Natural killer cell (primary cell): ENCODE measurements at regions not wholly inside any gene's neighbourhood (a gene's known extent, or its start where the extent isn't known, plus 50 kb on each side); places are given as distances from the start of the nearest gene placed in this dataset.

ENCODE experiments used
- ATAC-seq, 3 donors: fragments of 150-1000 bp in 2 of 3; fragments of 200-7000 bp in 1 of 3; cut with Tn5 transposase; 1 replicate in 1 of 3; 2 replicates in 2 of 3; pipeline ENCODE4 v1.10.0; 2021; ENCODE audit warnings: mild to moderate bottlenecking in 2 of 3, moderate library complexity in 2 of 3
- DNase-seq, 2 donors: peaks; one replicate each; pipeline versions ENCODE4 v3.0.0 to v3.0.0-alpha.2; 2013 to 2021; ENCODE audit warnings: mixed read lengths in 1 of 2
- H3K27ac ChIP-seq: one replicate; pipeline ENCODE4 v1.5.1; 2013; ENCODE audit warnings: mild to moderate bottlenecking, low read length
- H3K27me3 ChIP-seq: one replicate; pipeline ENCODE4 v1.6.1; 2013; ENCODE audit warnings: low read length; ENCODE audit not compliant: control insufficient read depth, insufficient read depth
- H3K36me3 ChIP-seq: one replicate; pipeline ENCODE4 v1.6.1; 2013; ENCODE audit warnings: low read length; ENCODE audit not compliant: control insufficient read depth, insufficient read depth
- H3K4me1 ChIP-seq: one replicate; pipeline ENCODE4 v1.6.1; 2013; ENCODE audit warnings: low read length; ENCODE audit not compliant: control insufficient read depth, insufficient read depth
- H3K4me3 ChIP-seq: one replicate; pipeline ENCODE4 v1.5.1; 2013; ENCODE audit warnings: low read length
- H3K9me3 ChIP-seq: one replicate; pipeline ENCODE4 v1.6.1; 2013; ENCODE audit warnings: low read length; ENCODE audit not compliant: control insufficient read depth, insufficient read depth
- H3K27ac Mint-ChIP-seq, 2 donors: one replicate each; pipeline ENCODE4 v1.8.0; 2022; ENCODE audit warnings: mild to moderate bottlenecking in 2 of 2, mixed read lengths in 2 of 2, moderate library complexity in 1 of 2
- H3K27me3 Mint-ChIP-seq, 2 donors: one replicate each; pipeline ENCODE4 v1.8.0; 2022; ENCODE audit warnings: low read depth in 2 of 2, mixed read lengths in 2 of 2
- H3K36me3 Mint-ChIP-seq: one replicate; pipeline ENCODE4 v1.8.0; 2022; ENCODE audit warnings: mixed read lengths
- H3K4me1 Mint-ChIP-seq, 2 donors: one replicate each; pipeline ENCODE4 v1.8.0; 2022; ENCODE audit warnings: mixed read lengths in 2 of 2
- H3K4me3 Mint-ChIP-seq: one replicate; pipeline ENCODE4 v1.8.0; 2022; ENCODE audit warnings: mild to moderate bottlenecking, moderate library complexity, mixed read lengths
- H3K9me3 Mint-ChIP-seq, 2 donors: one replicate each; pipeline ENCODE4 v1.8.0; 2022; ENCODE audit warnings: mixed read lengths in 2 of 2
- WGBS: methylation state at CpG from one replicate; pipeline ENCODE4 v1.1.7; 2013; ENCODE audit warnings: missing lambda C conversion rate; ENCODE audit not compliant: insufficient coverage; 5-methylcytosine and 5-hydroxymethylcytosine counted together
- intact Hi-C: fragments of 100-400 bp; cut with micrococcal nuclease; formaldehyde crosslinking; loops from one replicate; pipeline ENCODE4 v1.14.2; 2022
- TF ChIP-seq, protein P1 (sequence below): fragments of 200-600 bp; IDR thresholded peaks from one replicate; pipeline ENCODE4 v1.8.0; 2022; ENCODE audit warnings: antibody characterized with exemption

DNA sequence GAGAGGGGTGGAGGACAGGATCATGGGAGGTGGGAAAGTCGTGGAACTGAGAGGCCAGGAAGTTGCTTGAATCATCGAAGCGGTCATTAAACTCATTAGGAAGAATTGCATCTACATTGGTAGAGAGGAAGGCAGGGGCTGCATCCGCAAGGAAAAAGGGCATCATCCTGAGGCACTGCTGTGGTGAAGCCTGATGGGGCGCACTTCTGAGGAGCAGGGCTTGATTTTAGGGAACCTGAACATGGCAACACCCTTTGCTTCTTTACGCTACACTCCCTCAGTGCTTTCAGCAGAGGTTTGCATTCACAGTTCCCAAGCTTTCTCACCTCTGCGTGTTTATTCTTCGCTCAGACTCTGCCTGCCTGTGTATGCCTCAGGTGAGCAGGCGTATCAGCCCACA is 352.0 kb upstream of the RAB6C start:
- no peaks in the 10 kb centered on the region for H3K4me1 ChIP-seq
- H3K9me3 Mint-ChIP-seq: no peaks in the 10 kb centered on the region
- H3K36me3 Mint-ChIP-seq: no peaks in the 10 kb centered on the region
- H3K36me3 ChIP-seq: no peaks in the 10 kb centered on the region
- H3K4me1 Mint-ChIP-seq: no peaks in the 10 kb centered on the region
- H3K27ac Mint-ChIP-seq: no peak overlapping the region
- H3K27ac ChIP-seq: no peak overlapping the region
- H3K4me3 Mint-ChIP-seq: no peak overlapping the region
- H3K9me3 ChIP-seq: no peaks in the 10 kb centered on the region
- ATAC-seq: no peak
- peaks cover 0 to 5% of the 10 kb centered on the region in 2 donors for H3K27me3 Mint-ChIP-seq
- no peak for DNase-seq
- no peak overlapping the region for H3K4me3 ChIP-seq
- intact Hi-C loops: no loop called here
- no peaks in the 10 kb centered on the region for H3K27me3 ChIP-seq
- TF ChIP-seq, protein P1, sequence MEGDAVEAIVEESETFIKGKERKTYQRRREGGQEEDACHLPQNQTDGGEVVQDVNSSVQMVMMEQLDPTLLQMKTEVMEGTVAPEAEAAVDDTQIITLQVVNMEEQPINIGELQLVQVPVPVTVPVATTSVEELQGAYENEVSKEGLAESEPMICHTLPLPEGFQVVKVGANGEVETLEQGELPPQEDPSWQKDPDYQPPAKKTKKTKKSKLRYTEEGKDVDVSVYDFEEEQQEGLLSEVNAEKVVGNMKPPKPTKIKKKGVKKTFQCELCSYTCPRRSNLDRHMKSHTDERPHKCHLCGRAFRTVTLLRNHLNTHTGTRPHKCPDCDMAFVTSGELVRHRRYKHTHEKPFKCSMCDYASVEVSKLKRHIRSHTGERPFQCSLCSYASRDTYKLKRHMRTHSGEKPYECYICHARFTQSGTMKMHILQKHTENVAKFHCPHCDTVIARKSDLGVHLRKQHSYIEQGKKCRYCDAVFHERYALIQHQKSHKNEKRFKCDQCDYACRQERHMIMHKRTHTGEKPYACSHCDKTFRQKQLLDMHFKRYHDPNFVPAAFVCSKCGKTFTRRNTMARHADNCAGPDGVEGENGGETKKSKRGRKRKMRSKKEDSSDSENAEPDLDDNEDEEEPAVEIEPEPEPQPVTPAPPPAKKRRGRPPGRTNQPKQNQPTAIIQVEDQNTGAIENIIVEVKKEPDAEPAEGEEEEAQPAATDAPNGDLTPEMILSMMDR: no peak
- WGBS: 90% methylated on average over 9 of the region's 9 CpGs

DNA sequence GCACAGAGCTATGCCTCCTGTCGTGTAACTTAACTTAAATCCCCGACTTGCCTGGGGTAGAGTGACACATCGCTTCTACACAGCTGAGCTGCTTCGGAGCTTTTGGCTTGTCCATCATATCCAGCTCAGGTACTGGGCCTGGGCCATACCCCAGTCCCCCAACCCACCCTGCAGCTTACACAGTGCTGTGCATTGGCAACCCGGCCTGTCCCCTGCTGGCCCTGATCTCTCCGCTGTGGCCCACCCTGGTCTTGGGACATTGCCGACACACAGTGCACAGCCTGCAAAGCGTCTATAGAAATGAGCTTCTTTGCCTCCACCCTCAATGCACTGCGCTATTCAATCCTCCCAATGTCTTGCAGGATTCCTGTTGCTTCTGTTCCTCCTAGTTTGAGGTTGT is 342.8 kb upstream of the RAB6C start:
- no peaks in the 10 kb centered on the region for H3K9me3 Mint-ChIP-seq
- H3K4me3 Mint-ChIP-seq: no peak overlapping the region
- H3K4me1 ChIP-seq: no peaks in the 10 kb centered on the region
- DNase-seq (no peak), ATAC-seq (peak in 1 of 3 donors; percentile 12)
- no peak overlapping the region for H3K4me3 ChIP-seq
- H3K9me3 ChIP-seq: no peaks in the 10 kb centered on the region
- no peaks in the 10 kb centered on the region for H3K27me3 ChIP-seq
- TF ChIP-seq, protein P1: no peak
- peaks cover 0 to 5% of the 10 kb centered on the region in 2 donors for H3K27me3 Mint-ChIP-seq
- intact Hi-C loops: no loop called here
- no peaks in the 10 kb centered on the region for H3K36me3 Mint-ChIP-seq
- no peaks in the 10 kb centered on the region for H3K4me1 Mint-ChIP-seq
- no peaks in the 10 kb centered on the region for H3K36me3 ChIP-seq
- WGBS: 94% methylated on average over 9 of the region's 9 CpGs
- H3K27ac Mint-ChIP-seq: no peak overlapping the region
- H3K27ac ChIP-seq: no peak overlapping the region

DNA sequence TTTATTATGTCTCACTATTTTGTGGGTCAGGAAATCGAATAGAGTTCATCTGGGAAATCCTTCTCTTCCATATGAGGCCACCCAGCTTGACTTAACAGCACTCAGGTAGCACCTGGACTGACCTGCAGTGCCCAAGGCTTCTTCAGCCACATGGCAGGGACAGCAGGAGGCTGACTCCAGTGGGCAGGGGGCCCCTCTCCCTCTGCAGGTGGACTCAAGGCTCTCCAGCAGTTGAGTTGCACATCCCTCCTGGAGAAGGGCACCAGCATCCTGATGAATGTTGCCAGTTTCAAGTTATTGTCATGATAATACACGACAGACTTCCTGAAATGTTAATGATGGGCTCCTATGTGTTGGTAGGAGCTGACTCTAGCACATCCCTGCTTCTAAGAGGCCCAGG is 338.1 kb upstream of the RAB6C start:
- Histone ChIP-seq H3K4me1 (no peaks in the 10 kb centered on the region), H3K4me3 (no peak overlapping the region), H3K27me3 (no peaks in the 10 kb centered on the region), H3K9me3 (no peaks in the 10 kb centered on the region), H3K27ac (no peak overlapping the region), H3K36me3 (no peaks in the 10 kb centered on the region)
- Mint-ChIP-seq H3K4me3 (no peak overlapping the region), H3K36me3 (no peaks in the 10 kb centered on the region), H3K4me1 (no peaks in the 10 kb centered on the region), H3K9me3 (peaks cover 0 to 3% of the 10 kb centered on the region in 2 donors), H3K27ac (no peak overlapping the region), H3K27me3 (peaks cover 0 to 3% of the 10 kb centered on the region in 2 donors)
- DNase-seq (no peak), ATAC-seq (no peak)
- TF ChIP-seq, protein P1: no peak
- WGBS: 50% methylated on average over 2 of the region's 2 CpGs
- intact Hi-C loops: no loop called here

DNA sequence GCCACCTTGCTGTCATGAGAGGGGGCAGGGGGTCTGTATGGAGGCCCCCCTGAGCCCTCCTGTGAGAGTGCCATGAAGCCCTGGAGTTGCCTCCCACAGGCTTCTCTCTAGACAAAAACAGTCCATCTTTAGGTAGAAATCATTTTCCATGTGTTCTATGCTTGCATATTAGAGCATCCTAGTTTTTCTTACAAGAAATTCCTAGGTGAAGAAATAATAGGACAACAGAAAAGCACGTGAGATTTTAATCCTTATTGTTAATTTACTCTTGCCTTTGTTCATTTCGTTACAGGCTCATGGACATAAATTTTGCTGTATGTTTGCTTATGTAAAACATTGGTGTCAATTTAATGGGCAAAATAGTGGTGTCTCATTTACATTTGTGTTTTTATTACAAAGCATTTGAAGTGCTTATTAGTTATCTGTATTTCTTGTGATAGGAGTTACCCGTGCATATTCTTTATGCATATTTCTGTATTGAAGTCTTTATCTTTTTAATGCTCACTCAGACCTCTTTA is 336.9 kb upstream of the RAB6C start:
- no peak overlapping the region for H3K27ac Mint-ChIP-seq
- no peaks in the 10 kb centered on the region for H3K4me1 Mint-ChIP-seq
- Histone ChIP-seq H3K27me3 (no peaks in the 10 kb centered on the region), H3K36me3 (no peaks in the 10 kb centered on the region), H3K9me3 (no peaks in the 10 kb centered on the region), H3K27ac (no peak overlapping the region), H3K4me3 (no peak overlapping the region), H3K4me1 (no peaks in the 10 kb centered on the region)
- no peak overlapping the region for H3K4me3 Mint-ChIP-seq
- no peak for ATAC-seq
- no peaks in the 10 kb centered on the region for H3K27me3 Mint-ChIP-seq
- intact Hi-C loops: no loop called here
- WGBS: 82% methylated on average over 2 of the region's 3 CpGs
- TF ChIP-seq, protein P1: no peak
- H3K9me3 Mint-ChIP-seq: peaks cover 0 to 3% of the 10 kb centered on the region in 2 donors
- no peaks in the 10 kb centered on the region for H3K36me3 Mint-ChIP-seq
- no peak for DNase-seq
